ENCODE measurements at regions not wholly inside any gene's neighbourhood (a gene's known extent, or its start where the extent isn't known, plus 50 kb on each side); places are given as distances from the start of the nearest gene placed in this dataset.

GRCh38 chr6:148602136-148602535, 144.7 kb upstream of the UST start:
- DNase-seq: no peak
- Histone ChIP-seq H3K4me3 (ENCODE audit: insufficient read depth, low read depth, low read length) (no peak overlapping the region), H3K27me3 (ENCODE audit: control insufficient read depth, insufficient read depth, low read length) (no peaks in the 10 kb centered on the region), H3K36me3 (replicated peaks; ENCODE audit: control insufficient read depth, insufficient read depth, low read length) (no peaks in the 10 kb centered on the region)

GRCh38 chr6:148608199-148608951, 138.5 kb upstream of the UST start:
- DNase-seq: peak; percentile 12
- Histone ChIP-seq H3K36me3 (replicated peaks; ENCODE audit: control insufficient read depth, insufficient read depth, low read length) (no peaks in the 10 kb centered on the region), H3K27me3 (ENCODE audit: control insufficient read depth, insufficient read depth, low read length) (no peaks in the 10 kb centered on the region), H3K4me3 (ENCODE audit: insufficient read depth, low read depth, low read length) (no peak overlapping the region)

GRCh38 chr6:148611213-148611612, 135.6 kb upstream of the UST start:
- DNase-seq: no peak
- no peak overlapping the region for H3K4me3 ChIP-seq (ENCODE audit: insufficient read depth, low read depth, low read length)
- no peaks in the 10 kb centered on the region for H3K27me3 ChIP-seq (ENCODE audit: control insufficient read depth, insufficient read depth, low read length)
- no peaks in the 10 kb centered on the region for H3K36me3 ChIP-seq (replicated peaks; ENCODE audit: control insufficient read depth, insufficient read depth, low read length)

GRCh38 chr6:148612043-148612442, 134.8 kb upstream of the UST start:
- Histone ChIP-seq H3K4me3 (ENCODE audit: insufficient read depth, low read depth, low read length) (no peak overlapping the region), H3K36me3 (replicated peaks; ENCODE audit: control insufficient read depth, insufficient read depth, low read length) (no peaks in the 10 kb centered on the region), H3K27me3 (ENCODE audit: control insufficient read depth, insufficient read depth, low read length) (no peaks in the 10 kb centered on the region)
- no peak for DNase-seq

- no peak overlapping the region for H3K4me3 ChIP-seq (ENCODE audit: insufficient read depth, low read depth, low read length)
- no peak for DNase-seq
- no peaks in the 10 kb centered on the region for H3K27me3 ChIP-seq (ENCODE audit: control insufficient read depth, insufficient read depth, low read length)
- no peaks in the 10 kb centered on the region for H3K36me3 ChIP-seq (replicated peaks; ENCODE audit: control insufficient read depth, insufficient read depth, low read length)
Measured at GRCh38 chr6:148614602-148615001, 132.2 kb upstream of the UST start.

GRCh38 chr6:148616841-148617240, 130.0 kb upstream of the UST start:
- no peaks in the 10 kb centered on the region for H3K36me3 ChIP-seq (replicated peaks; ENCODE audit: control insufficient read depth, insufficient read depth, low read length)
- H3K4me3 ChIP-seq (ENCODE audit: insufficient read depth, low read depth, low read length): no peak overlapping the region
- H3K27me3 ChIP-seq (ENCODE audit: control insufficient read depth, insufficient read depth, low read length): no peaks in the 10 kb centered on the region
- no peak for DNase-seq

GRCh38 chr6:148617530-148617929, 129.3 kb upstream of the UST start:
- Histone ChIP-seq H3K36me3 (replicated peaks; ENCODE audit: control insufficient read depth, insufficient read depth, low read length) (no peaks in the 10 kb centered on the region), H3K27me3 (ENCODE audit: control insufficient read depth, insufficient read depth, low read length) (no peaks in the 10 kb centered on the region), H3K4me3 (ENCODE audit: insufficient read depth, low read depth, low read length) (no peak overlapping the region)
- DNase-seq: no peak

GRCh38 chr6:148619891-148620290, 126.9 kb upstream of the UST start:
- no peak for DNase-seq
- no peaks in the 10 kb centered on the region for H3K36me3 ChIP-seq (replicated peaks; ENCODE audit: control insufficient read depth, insufficient read depth, low read length)

GRCh38 chr6:148620579-148621298, 126.1 kb upstream of the UST start:
- DNase-seq: no peak
- H3K27me3 ChIP-seq (ENCODE audit: control insufficient read depth, insufficient read depth, low read length): no peaks in the 10 kb centered on the region
- no peak overlapping the region for H3K4me3 ChIP-seq (ENCODE audit: insufficient read depth, low read depth, low read length)
- no peaks in the 10 kb centered on the region for H3K36me3 ChIP-seq (replicated peaks; ENCODE audit: control insufficient read depth, insufficient read depth, low read length)

More at GRCh38 chr6:148619891-148620290, 126.9 kb upstream of the UST start:
- Histone ChIP-seq H3K4me3 (ENCODE audit: insufficient read depth, low read depth, low read length) (no peak overlapping the region), H3K27me3 (ENCODE audit: control insufficient read depth, insufficient read depth, low read length) (no peaks in the 10 kb centered on the region)

GRCh38 chr6:148625609-148626008, 121.2 kb upstream of the UST start:
- DNase-seq: no peak
- H3K27me3 ChIP-seq (ENCODE audit: control insufficient read depth, insufficient read depth, low read length): no peaks in the 10 kb centered on the region
- no peaks in the 10 kb centered on the region for H3K36me3 ChIP-seq (replicated peaks; ENCODE audit: control insufficient read depth, insufficient read depth, low read length)
- no peak overlapping the region for H3K4me3 ChIP-seq (ENCODE audit: insufficient read depth, low read depth, low read length)

GRCh38 chr6:148628251-148628650, 118.6 kb upstream of the UST start:
- no peak overlapping the region for H3K4me3 ChIP-seq (ENCODE audit: insufficient read depth, low read depth, low read length)
- peak; percentile 58 for DNase-seq
- H3K27me3 ChIP-seq (ENCODE audit: control insufficient read depth, insufficient read depth, low read length): no peaks in the 10 kb centered on the region
- H3K36me3 ChIP-seq (replicated peaks; ENCODE audit: control insufficient read depth, insufficient read depth, low read length): no peaks in the 10 kb centered on the region

GRCh38 chr6:148629181-148629580, 117.6 kb upstream of the UST start:
- H3K4me3 ChIP-seq (ENCODE audit: insufficient read depth, low read depth, low read length): no peak overlapping the region
- no peaks in the 10 kb centered on the region for H3K36me3 ChIP-seq (replicated peaks; ENCODE audit: control insufficient read depth, insufficient read depth, low read length)
- H3K27me3 ChIP-seq (ENCODE audit: control insufficient read depth, insufficient read depth, low read length): no peaks in the 10 kb centered on the region
- DNase-seq: peak; percentile 32

GRCh38 chr6:148629592-148630465, 117.0 kb upstream of the UST start:
- H3K27me3 ChIP-seq (ENCODE audit: control insufficient read depth, insufficient read depth, low read length): no peaks in the 10 kb centered on the region
- H3K36me3 ChIP-seq (replicated peaks; ENCODE audit: control insufficient read depth, insufficient read depth, low read length): no peaks in the 10 kb centered on the region
- H3K4me3 ChIP-seq (ENCODE audit: insufficient read depth, low read depth, low read length): no peak overlapping the region
- peak; percentile 47 for DNase-seq

- Histone ChIP-seq H3K4me3 (ENCODE audit: insufficient read depth, low read depth, low read length) (no peak overlapping the region), H3K27me3 (ENCODE audit: control insufficient read depth, insufficient read depth, low read length) (no peaks in the 10 kb centered on the region), H3K36me3 (replicated peaks; ENCODE audit: control insufficient read depth, insufficient read depth, low read length) (no peaks in the 10 kb centered on the region)
- DNase-seq: no peak
Measured at GRCh38 chr6:148635070-148635743, 111.6 kb upstream of the UST start.

All from H7 (cell line).